Upper lobe of left lung (tissue), 4 donors: ENCODE measurements at regions not wholly inside any gene's neighbourhood (a gene's known extent, or its start where the extent isn't known, plus 50 kb on each side); places are given as distances from the start of the nearest gene placed in this dataset.

ENCODE experiments used
- EP300 ChIP-seq, 4 donors: sonication (generic); formaldehyde crosslinking; IDR thresholded peaks; one replicate each; pipeline ENCODE4 v1.5.1; 2017; ENCODE audit warnings: antibody characterized with exemption in 4 of 4, control low read depth in 2 of 4
- POLR2AphosphoS5 ChIP-seq, 2 donors: sonication (generic); formaldehyde crosslinking; IDR thresholded peaks; one replicate each; pipeline ENCODE4 v1.5.1; 2017; ENCODE audit warnings: antibody characterized with exemption in 2 of 2
- TF ChIP-seq, protein P1 (sequence below), 6 experiments: fragments of 450-650 bp in 4 of 6; fragments of 200-600 bp in 2 of 6; sonication (generic) in 2 of 6; IDR thresholded peaks; one replicate each; pipeline ENCODE4 v1.5.1; 2016 to 2019; ENCODE audit warnings: antibody characterized with exemption in 6 of 6

DNA sequence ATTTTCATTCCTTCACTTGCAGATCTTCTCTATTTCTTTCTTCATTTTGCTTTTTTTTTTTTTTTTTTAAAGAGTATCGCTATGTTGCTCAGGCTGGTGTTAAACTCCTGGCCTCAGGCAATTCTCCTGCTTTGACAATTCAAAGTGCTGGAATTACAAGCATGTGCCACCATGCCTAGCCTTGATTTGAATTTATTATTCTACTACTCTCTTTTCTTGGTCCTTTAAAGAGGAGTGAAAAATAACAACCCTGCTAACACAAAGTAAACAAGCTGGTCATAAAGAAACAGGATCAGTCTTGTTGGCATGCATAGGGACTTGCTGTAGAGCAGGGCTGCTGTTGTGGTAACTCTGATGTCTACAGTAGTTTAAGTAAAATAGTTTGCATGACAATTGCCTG lies 1615.3 kb upstream of the ZEB2 start:
- TF ChIP-seq, protein P1, sequence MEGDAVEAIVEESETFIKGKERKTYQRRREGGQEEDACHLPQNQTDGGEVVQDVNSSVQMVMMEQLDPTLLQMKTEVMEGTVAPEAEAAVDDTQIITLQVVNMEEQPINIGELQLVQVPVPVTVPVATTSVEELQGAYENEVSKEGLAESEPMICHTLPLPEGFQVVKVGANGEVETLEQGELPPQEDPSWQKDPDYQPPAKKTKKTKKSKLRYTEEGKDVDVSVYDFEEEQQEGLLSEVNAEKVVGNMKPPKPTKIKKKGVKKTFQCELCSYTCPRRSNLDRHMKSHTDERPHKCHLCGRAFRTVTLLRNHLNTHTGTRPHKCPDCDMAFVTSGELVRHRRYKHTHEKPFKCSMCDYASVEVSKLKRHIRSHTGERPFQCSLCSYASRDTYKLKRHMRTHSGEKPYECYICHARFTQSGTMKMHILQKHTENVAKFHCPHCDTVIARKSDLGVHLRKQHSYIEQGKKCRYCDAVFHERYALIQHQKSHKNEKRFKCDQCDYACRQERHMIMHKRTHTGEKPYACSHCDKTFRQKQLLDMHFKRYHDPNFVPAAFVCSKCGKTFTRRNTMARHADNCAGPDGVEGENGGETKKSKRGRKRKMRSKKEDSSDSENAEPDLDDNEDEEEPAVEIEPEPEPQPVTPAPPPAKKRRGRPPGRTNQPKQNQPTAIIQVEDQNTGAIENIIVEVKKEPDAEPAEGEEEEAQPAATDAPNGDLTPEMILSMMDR (IDR thresholded peaks at IDR 0.05): no peak
- no peak for TF ChIP-seq POLR2AphosphoS5 (IDR thresholded peaks at IDR 0.05)
- no peak for TF ChIP-seq EP300 (IDR thresholded peaks at IDR 0.05)
